Neural crest cell (in vitro differentiated cells): ENCODE measurements at regions not wholly inside any gene's neighbourhood (a gene's known extent, or its start where the extent isn't known, plus 50 kb on each side); places are given as distances from the start of the nearest gene placed in this dataset.

Experiments used
- DNase-seq: peaks from one replicate; pipeline ENCODE4 v3.0.0; 2021; ENCODE audit warnings: low read depth, mixed read lengths, low spot score
- H3K27ac Mint-ChIP-seq: one replicate; pipeline ENCODE4 v1.8.0; 2021; ENCODE audit warnings: mild to moderate bottlenecking, mixed read lengths; ENCODE audit not compliant: unreplicated experiment
- H3K27me3 Mint-ChIP-seq: 2 replicates; pipeline ENCODE4 v1.8.0; 2021; ENCODE audit warnings: low read depth, mild to moderate bottlenecking, mixed read lengths
- H3K36me3 Mint-ChIP-seq: 2 replicates; pipeline ENCODE4 v1.8.0; 2021; ENCODE audit warnings: low read depth, mild to moderate bottlenecking, mixed read lengths
- H3K4me1 Mint-ChIP-seq: 2 replicates; pipeline ENCODE4 v1.8.0; 2021; ENCODE audit warnings: mixed read lengths
- H3K4me3 Mint-ChIP-seq: one replicate; pipeline ENCODE4 v1.8.0; 2021; ENCODE audit warnings: mild to moderate bottlenecking, mixed read lengths
- H3K9me3 Mint-ChIP-seq: 2 replicates; pipeline ENCODE4 v1.8.0; 2021; ENCODE audit warnings: mixed read lengths
- CTCF ChIP-seq: fragments of 200-600 bp; sonication (generic); conservative IDR thresholded peaks from 2 replicates; pipeline ENCODE4 v1.5.0; 2021; ENCODE audit warnings: antibody characterized with exemption, mild to moderate bottlenecking

GRCh38 chr16:51341204-51341603 is 190.1 kb upstream of the SALL1 start:
- no peaks in the 10 kb centered on the region for H3K27me3 Mint-ChIP-seq
- no peak overlapping the region for H3K4me3 Mint-ChIP-seq
- H3K27ac Mint-ChIP-seq: no peak overlapping the region
- TF ChIP-seq CTCF: no peak
- no peak for DNase-seq
- peaks cover 2% of the 10 kb centered on the region for H3K9me3 Mint-ChIP-seq
- H3K36me3 Mint-ChIP-seq: peaks cover 3% of the 10 kb centered on the region
- peaks cover 12% of the 10 kb centered on the region for H3K4me1 Mint-ChIP-seq

GRCh38 chr16:51337662-51338061 is 186.6 kb upstream of the SALL1 start:
- peak; percentile 43 for TF ChIP-seq CTCF

GRCh38 chr16:51328733-51329132 is 177.7 kb upstream of the SALL1 start:
- H3K27me3 Mint-ChIP-seq: no peaks in the 10 kb centered on the region
- H3K4me1 Mint-ChIP-seq: no peaks in the 10 kb centered on the region
- no peak for DNase-seq
- H3K36me3 Mint-ChIP-seq: peaks cover 5% of the 10 kb centered on the region
- H3K9me3 Mint-ChIP-seq: peaks cover 6% of the 10 kb centered on the region
- H3K27ac Mint-ChIP-seq: no peak overlapping the region
- no peak for TF ChIP-seq CTCF
- no peak overlapping the region for H3K4me3 Mint-ChIP-seq

More at GRCh38 chr16:51337662-51338061, 186.6 kb upstream of the SALL1 start:
- Mint-ChIP-seq H3K27me3 (no peaks in the 10 kb centered on the region), H3K9me3 (peaks cover 5% of the 10 kb centered on the region), H3K27ac (no peak overlapping the region), H3K4me3 (no peak overlapping the region), H3K4me1 (peaks cover 5% of the 10 kb centered on the region), H3K36me3 (peaks cover 3% of the 10 kb centered on the region)
- DNase-seq: no peak

- TF ChIP-seq CTCF: no peak
- Mint-ChIP-seq H3K27ac (no peak overlapping the region), H3K36me3 (peaks cover 2% of the 10 kb centered on the region), H3K27me3 (no peaks in the 10 kb centered on the region), H3K9me3 (no peaks in the 10 kb centered on the region), H3K4me3 (no peak overlapping the region), H3K4me1 (no peaks in the 10 kb centered on the region)
- DNase-seq: no peak
Measured at GRCh38 chr16:51327001-51327400, 175.9 kb upstream of the SALL1 start.

GRCh38 chr16:51326131-51326856 is 175.2 kb upstream of the SALL1 start:
- peaks cover 2% of the 10 kb centered on the region for H3K36me3 Mint-ChIP-seq
- no peak for DNase-seq
- no peaks in the 10 kb centered on the region for H3K9me3 Mint-ChIP-seq
- no peaks in the 10 kb centered on the region for H3K4me1 Mint-ChIP-seq
- no peak overlapping the region for H3K4me3 Mint-ChIP-seq
- no peaks in the 10 kb centered on the region for H3K27me3 Mint-ChIP-seq
- no peak overlapping the region for H3K27ac Mint-ChIP-seq
- no peak for TF ChIP-seq CTCF
